Right atrium auricular region (tissue), 2 donors: ENCODE measurements at regions not wholly inside any gene's neighbourhood (a gene's known extent, or its start where the extent isn't known, plus 50 kb on each side); places are given as distances from the start of the nearest gene placed in this dataset.
"Not testable (repeated sequence)": the region's sequence is repeated elsewhere in the genome, so short reads cannot be mapped to it uniquely, and the experiment has no call there.

ENCODE experiments used
- DNase-seq: peaks from one replicate; pipeline ENCODE4 v3.0.0-alpha.2; 2019; ENCODE audit warnings: low spot score
- H3K27ac ChIP-seq, 2 donors: fragments of 200-600 bp; sonication (generic); 1 replicate in 1 of 2; 2 replicates in 1 of 2; pipeline ENCODE4 v1.5.1; 2016 to 2019
- H3K27me3 ChIP-seq, 2 donors: fragments of 200-600 bp; sonication (generic); one replicate each; pipeline versions ENCODE4 v1.5.1 to v1.6.0; 2017 to 2019
- H3K36me3 ChIP-seq: fragments of 200-600 bp; sonication (generic); one replicate; pipeline ENCODE4 v1.5.1; 2016
- H3K4me1 ChIP-seq, 2 donors: fragments of 200-600 bp; sonication (generic); one replicate each; pipeline versions ENCODE4 v1.5.1 to v1.6.0; 2017 to 2019
- H3K4me3 ChIP-seq, 2 donors: fragments of 200-600 bp; sonication (generic); 1 replicate in 1 of 2; 2 replicates in 1 of 2; pipeline ENCODE4 v1.5.1; 2017 to 2019; ENCODE audit warnings: mild to moderate bottlenecking in 1 of 2, moderate library complexity in 1 of 2
- H3K9me3 ChIP-seq, 2 donors: fragments of 200-600 bp; sonication (generic); one replicate each; pipeline ENCODE4 v1.5.1; 2019
- TF ChIP-seq, protein P1 (sequence below), 2 donors: fragments of 200-600 bp; sonication (generic); IDR thresholded peaks; one replicate each; pipeline ENCODE4 v1.5.1; 2019; ENCODE audit warnings: antibody characterized with exemption in 2 of 2

DNA sequence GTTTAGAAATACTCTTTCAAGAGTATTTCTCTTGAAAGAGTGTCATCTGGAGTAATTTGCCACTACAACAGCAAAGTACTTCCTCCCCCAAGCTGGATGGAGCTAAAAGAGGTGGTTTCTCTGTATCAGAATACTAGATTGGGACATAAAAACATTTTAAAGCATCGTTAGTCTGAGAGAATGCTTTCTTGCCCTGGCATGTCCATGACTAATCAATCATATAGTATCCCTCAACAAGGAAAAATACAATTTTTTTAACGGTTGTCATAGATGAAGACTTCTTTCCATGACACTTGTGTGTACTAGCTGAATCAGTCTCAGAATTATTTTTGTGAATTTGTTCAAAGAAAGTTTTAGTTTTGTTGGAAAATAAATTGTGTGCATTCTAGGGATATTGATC lies 237.9 kb downstream of the NEBL start:
- Histone ChIP-seq H3K36me3 (no peaks in the 10 kb centered on the region), H3K27me3 (no peaks in the 10 kb centered on the region), H3K27ac (no peak overlapping the region), H3K4me1 (no peaks in the 10 kb centered on the region), H3K9me3 (no peaks in the 10 kb centered on the region), H3K4me3 (no peak overlapping the region)
- DNase-seq = no peak
- TF ChIP-seq, protein P1, sequence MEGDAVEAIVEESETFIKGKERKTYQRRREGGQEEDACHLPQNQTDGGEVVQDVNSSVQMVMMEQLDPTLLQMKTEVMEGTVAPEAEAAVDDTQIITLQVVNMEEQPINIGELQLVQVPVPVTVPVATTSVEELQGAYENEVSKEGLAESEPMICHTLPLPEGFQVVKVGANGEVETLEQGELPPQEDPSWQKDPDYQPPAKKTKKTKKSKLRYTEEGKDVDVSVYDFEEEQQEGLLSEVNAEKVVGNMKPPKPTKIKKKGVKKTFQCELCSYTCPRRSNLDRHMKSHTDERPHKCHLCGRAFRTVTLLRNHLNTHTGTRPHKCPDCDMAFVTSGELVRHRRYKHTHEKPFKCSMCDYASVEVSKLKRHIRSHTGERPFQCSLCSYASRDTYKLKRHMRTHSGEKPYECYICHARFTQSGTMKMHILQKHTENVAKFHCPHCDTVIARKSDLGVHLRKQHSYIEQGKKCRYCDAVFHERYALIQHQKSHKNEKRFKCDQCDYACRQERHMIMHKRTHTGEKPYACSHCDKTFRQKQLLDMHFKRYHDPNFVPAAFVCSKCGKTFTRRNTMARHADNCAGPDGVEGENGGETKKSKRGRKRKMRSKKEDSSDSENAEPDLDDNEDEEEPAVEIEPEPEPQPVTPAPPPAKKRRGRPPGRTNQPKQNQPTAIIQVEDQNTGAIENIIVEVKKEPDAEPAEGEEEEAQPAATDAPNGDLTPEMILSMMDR (IDR thresholded peaks at IDR 0.05) = no peak

DNA sequence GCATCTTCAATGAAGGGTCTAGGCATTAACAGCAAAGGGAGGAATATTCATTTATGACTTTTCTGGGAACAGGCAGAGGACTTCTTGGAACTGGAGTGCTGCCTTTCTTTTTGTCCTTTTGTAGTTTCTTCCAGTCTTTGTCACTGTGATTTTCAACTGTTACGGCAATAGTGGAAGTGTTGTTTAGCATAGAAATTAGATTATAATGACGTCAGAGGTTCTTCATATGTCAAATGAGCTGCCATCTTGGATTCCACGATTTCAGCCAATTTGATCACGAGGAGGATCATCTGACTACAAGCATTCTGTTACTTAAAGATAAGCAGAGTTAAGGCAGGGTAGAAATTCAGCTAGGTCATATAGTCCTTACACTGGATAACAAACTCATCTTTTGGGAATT lies 239.0 kb downstream of the NEBL start:
- Histone ChIP-seq H3K27me3 (no peaks in the 10 kb centered on the region), H3K9me3 (no peaks in the 10 kb centered on the region), H3K27ac (no peak overlapping the region), H3K4me1 (no peaks in the 10 kb centered on the region), H3K4me3 (no peak overlapping the region), H3K36me3 (no peaks in the 10 kb centered on the region)
- no peak for DNase-seq
- TF ChIP-seq, protein P1 (IDR thresholded peaks at IDR 0.05) = no peak

DNA sequence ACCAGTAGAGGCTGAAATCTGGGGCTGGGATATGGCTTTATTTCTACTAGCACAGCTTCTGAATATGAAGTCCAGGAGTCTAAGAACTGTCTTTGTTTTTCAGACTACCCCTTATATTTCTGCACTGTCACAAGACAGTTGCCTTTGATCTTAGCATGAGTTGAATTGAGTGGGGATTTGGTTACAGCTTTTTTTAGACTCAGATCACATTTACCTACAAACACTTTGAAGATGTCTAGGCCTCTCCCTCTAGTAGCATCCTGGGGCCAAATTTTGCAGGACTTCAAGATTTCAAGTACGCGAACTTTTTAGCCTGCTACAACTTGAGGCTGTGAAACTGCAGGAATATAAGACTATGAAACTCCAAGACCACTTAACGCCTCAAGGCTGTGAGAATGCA lies 240.2 kb downstream of the NEBL start:
- Histone ChIP-seq H3K4me1 (no peaks in the 10 kb centered on the region), H3K36me3 (no peaks in the 10 kb centered on the region), H3K27ac (no peak overlapping the region), H3K27me3 (no peaks in the 10 kb centered on the region), H3K4me3 (no peak overlapping the region), H3K9me3 (no peaks in the 10 kb centered on the region)
- DNase-seq = no peak
- TF ChIP-seq, protein P1 (IDR thresholded peaks at IDR 0.05) = no peak

DNA sequence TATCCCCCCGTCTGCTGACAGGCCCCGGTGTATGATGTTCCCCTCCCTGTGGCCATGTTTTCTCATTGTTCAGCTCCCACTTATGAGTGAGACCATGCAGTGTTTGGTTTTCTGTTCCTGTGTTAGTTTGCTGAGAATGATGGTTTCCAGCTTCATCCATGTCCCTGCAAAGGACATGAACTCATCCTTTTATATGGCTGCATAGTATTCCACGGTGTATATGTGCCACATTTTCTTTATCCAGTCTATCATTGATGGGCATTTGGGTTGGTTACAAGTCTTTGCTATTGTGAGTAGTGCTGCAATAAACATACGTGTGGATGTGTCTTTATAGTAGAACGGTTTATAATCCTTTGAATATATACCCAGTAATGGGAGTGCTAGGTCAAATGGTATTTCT lies 244.7 kb downstream of the NEBL start:
- H3K27me3 ChIP-seq, H3K4me1 ChIP-seq, H3K9me3 ChIP-seq, H3K27ac ChIP-seq, DNase-seq, H3K36me3 ChIP-seq, H3K4me3 ChIP-seq: not testable (repeated sequence)

DNA sequence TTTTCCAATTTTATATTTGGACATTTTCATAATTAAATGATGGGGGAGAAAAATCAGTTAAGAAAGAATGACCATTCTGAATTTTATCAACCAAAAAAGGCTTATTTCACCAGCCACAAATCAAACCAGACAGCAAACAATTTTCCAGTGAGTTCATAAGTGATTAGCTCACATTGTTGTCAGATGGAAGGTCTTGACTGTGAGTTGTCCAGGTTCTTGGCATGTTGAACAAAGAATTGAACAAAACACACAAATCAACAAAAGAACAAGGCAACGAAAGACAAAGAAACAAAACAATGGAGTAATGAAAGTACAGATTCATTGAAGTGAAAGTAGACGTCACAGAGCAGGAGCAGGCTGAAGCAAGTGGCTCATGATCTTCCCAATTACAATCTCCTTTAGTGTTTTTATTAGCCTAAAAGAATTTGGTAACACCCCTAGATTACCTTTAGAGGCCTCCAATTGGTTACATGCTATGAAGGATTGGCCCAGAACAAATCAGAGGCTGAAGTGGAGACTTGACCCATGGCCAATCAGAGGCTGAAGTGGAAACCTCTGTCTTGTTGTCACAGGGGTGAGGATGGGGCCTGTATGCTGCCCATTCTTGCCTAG lies 248.7 kb downstream of the NEBL start:
- Histone ChIP-seq H3K36me3 (no peaks in the 10 kb centered on the region), H3K27ac (no peak overlapping the region), H3K9me3 (no peaks in the 10 kb centered on the region), H3K4me3 (no peak overlapping the region), H3K27me3 (no peaks in the 10 kb centered on the region), H3K4me1 (no peaks in the 10 kb centered on the region)
- TF ChIP-seq, protein P1 (IDR thresholded peaks at IDR 0.05) = no peak
- DNase-seq = no peak

DNA sequence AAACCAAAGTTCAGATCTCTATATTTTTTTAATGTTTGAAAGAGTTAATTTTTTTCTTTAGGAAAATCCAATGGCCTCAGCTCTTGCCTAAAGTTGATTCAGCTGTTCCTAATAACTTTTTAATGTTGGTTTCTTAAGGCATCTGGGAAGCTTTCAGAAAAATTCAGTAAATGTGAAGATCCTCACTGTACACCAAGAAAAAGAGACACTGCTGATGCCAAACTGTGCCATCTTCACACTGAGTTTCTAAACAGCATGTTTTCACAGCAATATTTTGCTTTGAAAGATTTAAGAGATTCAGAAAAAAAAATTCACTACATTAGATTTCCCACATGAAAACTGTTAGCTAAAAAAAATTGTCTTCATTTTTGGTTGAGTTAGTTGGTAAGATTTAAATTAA lies 249.4 kb downstream of the NEBL start:
- Histone ChIP-seq H3K27ac (no peak overlapping the region), H3K27me3 (no peaks in the 10 kb centered on the region), H3K4me3 (no peak overlapping the region), H3K4me1 (no peaks in the 10 kb centered on the region), H3K9me3 (no peaks in the 10 kb centered on the region), H3K36me3 (no peaks in the 10 kb centered on the region)
- TF ChIP-seq, protein P1 (IDR thresholded peaks at IDR 0.05) = no peak
- no peak for DNase-seq
